Stimulated activated CD4-positive, alpha-beta T cell treated with anti-CD3 and anti-CD28 coated beads, Interleukin-4, amount 100 ng/mL, for 1 hour (primary cell): ENCODE measurements at regions not wholly inside any gene's neighbourhood (a gene's known extent, or its start where the extent isn't known, plus 50 kb on each side); places are given as distances from the start of the nearest gene placed in this dataset.
"Not testable (repeated sequence)": the region's sequence is repeated elsewhere in the genome, so short reads cannot be mapped to it uniquely, and the experiment has no call there.

Experiments
- DNase-seq: peaks from one replicate; pipeline ENCODE4 v3.0.0-alpha.2; 2020

GRCh38 chr15:98330692-98331435 lies 317.5 kb upstream of the IGF1R start:
- DNase-seq: no peak

DNA sequence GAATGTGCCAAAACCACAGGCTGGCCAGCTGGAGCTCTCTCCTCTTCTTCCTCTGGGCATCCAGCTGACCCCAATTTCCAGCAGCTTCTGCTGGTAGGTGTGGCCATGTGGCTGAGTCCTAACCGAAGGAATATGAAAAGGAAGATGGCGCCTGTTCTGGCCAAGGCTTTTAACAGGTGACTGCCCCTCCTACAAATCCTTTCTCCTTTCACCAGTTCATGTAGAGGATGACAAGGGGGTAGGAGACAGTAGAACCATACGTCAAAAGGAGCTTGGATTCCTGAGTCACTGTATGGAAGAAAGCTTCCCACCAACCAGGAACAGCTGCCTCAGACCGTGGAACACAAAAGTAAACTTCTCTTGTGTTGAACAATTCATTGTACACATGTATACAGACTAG lies 316.7 kb upstream of the IGF1R start:
- no peak for DNase-seq

GRCh38 chr15:98333251-98333650 lies 315.1 kb upstream of the IGF1R start:
- DNase-seq: no peak

- no peak for DNase-seq
Observed at GRCh38 chr15:98342911-98343310, 305.4 kb upstream of the IGF1R start.

- no peak for DNase-seq
Observed at GRCh38 chr15:98344591-98344990, 303.7 kb upstream of the IGF1R start.

- DNase-seq: no peak
Observed at GRCh38 chr15:98347001-98347400, 301.3 kb upstream of the IGF1R start.

- no peak for DNase-seq
Observed at GRCh38 chr15:98347866-98348265, 300.5 kb upstream of the IGF1R start.

DNA sequence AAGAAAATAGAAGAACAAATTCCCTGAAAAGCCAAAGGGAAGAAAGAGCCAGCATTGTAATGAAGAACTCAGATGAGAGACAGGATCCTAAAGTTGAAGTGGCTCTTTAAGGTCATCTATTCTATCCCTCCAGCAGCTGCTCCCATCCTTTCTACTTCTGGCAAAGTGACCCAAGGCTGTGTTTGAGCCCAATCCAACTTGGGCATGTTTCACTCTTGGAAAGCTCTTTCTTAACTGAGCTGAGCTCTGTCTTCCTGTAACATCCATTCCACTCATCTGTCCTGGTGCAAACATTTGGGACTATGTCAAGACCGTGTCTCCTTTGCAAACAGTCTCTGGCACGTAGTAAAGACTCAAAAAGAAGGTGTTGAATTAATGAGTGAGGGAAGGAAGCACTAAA lies 298.1 kb upstream of the IGF1R start:
- no peak for DNase-seq

- DNase-seq: not testable (repeated sequence)
Observed at GRCh38 chr15:98358274-98358673, 290.1 kb upstream of the IGF1R start.

DNA sequence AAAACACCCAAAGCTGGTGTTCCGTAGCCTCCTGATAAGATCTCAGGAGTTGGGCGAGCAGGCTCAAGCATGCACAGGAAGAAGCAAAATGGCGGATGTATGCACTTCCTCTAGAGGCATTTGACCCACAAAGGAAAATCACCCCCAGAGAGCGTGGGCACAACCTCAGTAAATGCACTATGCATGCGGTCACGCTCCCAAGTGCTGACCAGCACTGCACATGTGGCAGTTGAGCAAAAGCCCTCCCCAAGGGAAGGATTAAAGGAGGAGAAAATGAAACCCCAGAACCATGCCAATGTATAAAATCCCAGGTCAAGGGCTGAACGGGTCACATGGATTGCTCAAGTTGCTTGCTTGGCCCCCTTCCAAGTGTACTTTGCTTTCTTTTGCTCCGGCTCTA lies 289.4 kb upstream of the IGF1R start:
- no peak for DNase-seq

- no peak for DNase-seq
Observed at GRCh38 chr15:98363416-98363815, 284.9 kb upstream of the IGF1R start.

- DNase-seq: no peak
Observed at GRCh38 chr15:98363955-98364354, 284.4 kb upstream of the IGF1R start.

DNA sequence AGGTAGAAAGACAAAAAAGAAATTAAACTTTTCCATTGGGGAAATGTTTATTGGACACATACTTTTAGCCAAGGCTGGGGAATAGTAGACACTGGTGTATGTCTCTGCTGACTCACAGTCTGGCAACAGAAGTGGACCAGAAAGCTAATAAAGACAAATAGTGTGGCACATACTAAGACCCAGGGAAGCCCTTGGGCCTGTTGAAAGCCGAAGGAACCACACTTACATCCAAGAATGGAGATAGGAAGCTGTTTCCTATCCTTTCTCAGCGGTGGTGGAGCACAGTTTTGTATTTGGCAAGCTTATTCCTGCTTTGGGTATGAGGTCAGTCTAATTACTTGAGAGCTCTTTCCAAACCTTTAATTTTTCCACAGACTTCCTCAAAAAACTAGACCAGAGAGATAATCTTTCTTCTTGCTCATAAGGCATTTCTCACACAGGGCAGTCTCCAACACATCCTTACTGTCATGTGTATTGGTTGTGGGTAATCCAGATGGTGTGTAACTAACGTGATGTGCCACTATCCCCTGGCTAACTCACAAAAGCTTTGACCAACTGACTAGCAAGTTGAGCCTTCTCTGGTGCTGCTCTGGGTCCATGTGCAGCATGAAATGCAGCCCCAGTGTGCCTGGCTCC lies 279.1 kb upstream of the IGF1R start:
- no peak for DNase-seq

DNA sequence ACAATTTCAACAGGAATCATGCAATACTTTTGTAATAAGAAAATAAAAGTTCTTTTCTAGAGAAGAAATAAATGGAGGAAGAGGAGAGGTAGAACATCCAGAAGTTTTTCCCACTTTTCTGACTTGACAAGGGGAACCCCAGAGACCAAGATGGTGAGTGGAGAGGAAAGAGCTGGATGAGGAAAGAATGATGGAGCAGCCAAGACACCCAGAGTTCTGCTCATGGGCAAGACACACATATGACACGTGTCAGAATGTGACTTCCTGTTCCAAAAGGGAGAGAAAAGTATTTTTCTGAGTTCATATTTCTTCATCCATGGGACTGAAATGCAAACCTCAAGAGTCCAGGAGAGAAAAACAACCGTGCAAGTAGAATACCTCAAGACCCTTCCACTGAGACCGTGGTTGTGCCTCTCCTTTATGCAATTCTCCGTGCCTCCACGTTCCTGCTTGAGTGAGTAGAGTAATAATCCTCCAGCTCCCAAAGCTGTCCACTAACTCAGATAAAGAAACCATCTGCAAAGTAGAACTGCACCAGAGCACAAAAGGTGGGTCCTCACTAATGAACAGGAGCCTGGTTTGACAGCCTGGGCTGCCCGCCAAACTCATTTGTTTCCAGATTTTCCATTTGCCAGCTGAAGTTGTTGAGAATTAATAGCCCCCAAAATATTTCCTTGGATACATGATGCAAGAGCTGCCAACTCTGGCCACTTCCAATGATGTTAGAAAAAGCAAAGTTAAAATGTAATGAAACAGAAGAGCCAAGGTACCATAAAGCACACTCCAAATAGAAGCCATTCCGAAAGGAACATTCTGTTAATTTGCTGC lies 272.6 kb upstream of the IGF1R start:
- no peak for DNase-seq

- no peak for DNase-seq
Observed at GRCh38 chr15:98380721-98381120, 267.6 kb upstream of the IGF1R start.

GRCh38 chr15:98381446-98381845 lies 266.9 kb upstream of the IGF1R start:
- DNase-seq: no peak

DNA sequence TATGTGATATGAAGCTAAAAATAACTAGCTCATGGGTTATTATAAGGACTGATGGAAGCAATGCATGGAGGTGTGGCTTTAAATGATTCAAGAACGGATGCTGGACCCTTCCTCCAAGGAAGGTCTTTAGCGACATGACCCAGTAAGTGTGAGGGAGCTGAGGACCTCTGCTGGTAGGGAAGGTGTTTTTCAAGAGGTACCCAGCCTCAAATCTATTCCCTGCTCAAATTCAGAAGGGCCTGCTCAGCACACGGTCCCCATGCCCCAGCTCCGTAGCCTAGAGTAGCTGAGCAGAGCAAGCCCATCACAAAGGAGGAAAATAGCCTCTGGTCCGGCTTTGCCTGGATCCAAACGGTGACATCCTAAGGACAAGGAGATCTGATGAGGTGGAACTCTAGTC lies 266.2 kb upstream of the IGF1R start:
- no peak for DNase-seq

GRCh38 chr15:98383571-98383970 lies 264.8 kb upstream of the IGF1R start:
- no peak for DNase-seq

DNA sequence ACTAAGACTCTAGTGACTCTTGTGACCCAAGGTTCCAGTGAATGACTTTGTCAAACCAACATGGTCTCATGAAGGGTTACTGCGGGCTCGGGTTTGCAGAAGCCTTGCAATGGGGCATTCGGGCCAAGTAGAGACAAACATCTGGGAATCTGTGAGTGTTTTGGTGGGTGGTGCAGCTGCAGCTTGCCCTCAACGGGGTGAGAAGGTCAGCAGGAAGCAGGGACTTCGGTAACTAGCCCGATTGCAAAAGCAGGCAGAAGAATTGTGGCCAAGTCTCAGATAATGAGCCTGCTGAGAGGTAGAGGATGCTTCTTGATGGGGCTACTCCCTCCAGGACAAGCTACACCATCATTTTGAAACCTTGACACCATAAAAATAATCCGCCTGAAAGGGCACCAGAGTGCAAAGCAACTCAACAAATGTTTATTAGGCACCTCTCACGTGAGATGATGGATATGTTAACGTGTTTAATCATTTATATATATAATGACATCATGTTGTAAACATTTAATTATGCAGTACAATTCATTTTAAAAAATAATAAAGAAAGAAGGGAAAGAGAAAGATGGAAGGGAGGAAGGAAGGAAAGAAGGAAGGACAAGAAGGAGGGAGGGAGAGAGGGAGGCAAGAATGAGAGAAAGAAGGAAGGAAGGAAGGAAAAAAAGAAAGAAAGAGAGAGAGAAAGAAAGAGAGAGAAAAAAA lies 263.9 kb upstream of the IGF1R start:
- no peak for DNase-seq

DNA sequence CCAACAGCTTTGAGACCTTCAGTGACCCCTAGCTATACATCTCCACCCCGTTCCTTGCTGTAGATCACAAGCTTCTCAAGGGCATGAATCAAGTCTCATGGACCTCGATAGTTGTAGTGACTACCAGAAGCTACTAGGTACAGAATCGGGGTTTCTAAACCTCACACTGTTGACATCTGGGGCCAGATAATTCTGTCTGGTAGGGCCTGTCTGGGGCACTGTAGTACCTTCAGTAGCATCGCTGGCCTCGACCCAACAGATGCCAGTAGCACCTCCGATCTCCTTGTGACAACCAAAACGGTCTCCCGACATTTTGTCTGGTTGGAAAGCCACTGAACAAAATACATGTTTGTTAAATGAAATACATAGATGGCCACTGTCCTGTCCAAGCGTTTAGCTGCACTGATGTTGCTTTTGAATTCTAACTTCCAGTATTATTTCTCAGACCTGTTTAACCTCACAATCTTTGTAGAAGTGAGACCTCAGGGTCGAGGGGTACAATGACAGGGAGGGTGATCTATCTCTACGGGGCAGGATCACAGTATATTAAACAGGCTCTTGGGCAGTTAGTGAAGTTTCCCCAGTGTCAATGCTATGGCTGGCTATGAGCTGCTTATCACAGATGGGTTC lies 262.5 kb upstream of the IGF1R start:
- no peak for DNase-seq

- no peak for DNase-seq
Observed at GRCh38 chr15:98386561-98386960, 261.8 kb upstream of the IGF1R start.

GRCh38 chr15:98387866-98388265 lies 260.5 kb upstream of the IGF1R start:
- no peak for DNase-seq
